ENCODE measurements at regions not wholly inside any gene's neighbourhood (a gene's known extent, or its start where the extent isn't known, plus 50 kb on each side); places are given as distances from the start of the nearest gene placed in this dataset.
A peak's percentile ranks its signal among the peaks of the same experiment; 100 is the strongest.

GRCh38 chr15:70449311-70450141, 313.8 kb downstream of the UACA start:
- no peak overlapping the region for H3K4me3 ChIP-seq (ENCODE audit: extremely low read depth in 1 of 4, insufficient read depth in 2 of 4, low read depth in 3 of 4, low read length in 4 of 4)
- no peak overlapping the region for H3K4ac ChIP-seq (replicated peaks; ENCODE audit: insufficient read length, low read depth, low read length)
- H3K56ac ChIP-seq (replicated peaks; ENCODE audit: insufficient read length, low read depth, low read length) = no peak overlapping the region
- ChIA-PET CTCF (ENCODE audit: partially characterized antibody) (no interaction called here), POLR2A (ENCODE audit: partially characterized antibody) (no interaction called here)
- H4K91ac ChIP-seq (replicated peaks; ENCODE audit: insufficient read length, low read length) = no peak overlapping the region
- no peaks in the 10 kb centered on the region for H3K79me2 ChIP-seq (ENCODE audit: control insufficient read depth in 1 of 2, insufficient read depth in 2 of 2, low read length in 2 of 2)
- no peak overlapping the region for H2BK5ac ChIP-seq (ENCODE audit: low read depth, low read length)
- H3K14ac ChIP-seq (ENCODE audit: insufficient read length) = no peak overlapping the region
- no peak overlapping the region for H3K18ac ChIP-seq (ENCODE audit: extremely low read depth, low read length)
- H2BK15ac ChIP-seq (ENCODE audit: low read length) = no peak overlapping the region
- no peak overlapping the region for H4K5ac ChIP-seq (ENCODE audit: insufficient read length, low read depth, low read length)
- 0 out of 2 replicates have a peak overlapping the region, but pooled peaks have one; percentile 33 for H2AK5ac ChIP-seq (ENCODE audit: low read depth, low read length)
- no peak for FAIRE-seq
- H3K36me3 ChIP-seq (ENCODE audit: control insufficient read depth in 2 of 4, insufficient read depth in 4 of 4, low read length in 3 of 4) = no peaks in the 10 kb centered on the region
- peaks cover 12% of the 10 kb centered on the region; the same call in 1 of the 2 replicates for H3K23me2 ChIP-seq (ENCODE audit: low read depth, low read length)
- no peak overlapping the region for H2BK120ac ChIP-seq (replicated peaks; ENCODE audit: low read depth, low read length)
- TF ChIP-seq RBBP5 (IDR thresholded peaks at IDR 0.05; ENCODE audit: borderline replicate concordance, low read depth, low read length) (no peak), HDAC2 (IDR thresholded peaks at IDR 0.05; ENCODE audit: borderline replicate concordance in 1 of 2, low read depth in 2 of 2, low read length in 2 of 2) (no peak), POLR2A (IDR thresholded peaks at IDR 0.05; ENCODE audit: control extremely low read depth in 1 of 2, low read depth in 2 of 2, low read length in 2 of 2) (no peak), KDM1A (IDR thresholded peaks at IDR 0.05; ENCODE audit: borderline replicate concordance, low read length) (no peak), SRF (IDR thresholded peaks at IDR 0.05; ENCODE audit: low read depth, low read length) (no peak), GABPA (IDR thresholded peaks at IDR 0.05; ENCODE audit: borderline replicate concordance, insufficient read depth, low read length) (no peak), SUZ12 (IDR thresholded peaks at IDR 0.05; ENCODE audit: low read length) (no peak)
- no peak overlapping the region for H3K27ac ChIP-seq (ENCODE audit: low read depth, low read length)
- no peak overlapping the region for H3K4me2 ChIP-seq (ENCODE audit: insufficient read depth in 1 of 2, low read depth in 2 of 2, low read length in 2 of 2)
- peaks cover 6 to 16% (median 11%) of the 10 kb centered on the region in 4 experiments for H3K4me1 ChIP-seq (replicated peaks in 1 of 4; ENCODE audit: control insufficient read depth in 3 of 4, insufficient read depth in 4 of 4, low read length in 3 of 4)
- H3K23ac ChIP-seq (ENCODE audit: insufficient read length) = no peak overlapping the region
- H3K79me1 ChIP-seq (ENCODE audit: low read depth, low read length) = no peaks in the 10 kb centered on the region
- WGBS, 2 experiments (ENCODE audit: extremely low coverage in 1 of 2, insufficient coverage in 1 of 2, insufficient read length in 1 of 2, insufficient replicate concordance in 2 of 2, low coverage in 1 of 2, low lambda C conversion rate in 2 of 2, missing lambda C conversion rate in 1 of 2) = 100% methylated on average over 1 of the region's 1 CpG
- H2AFZ ChIP-seq (ENCODE audit: low read length) = no peak overlapping the region
- H3K27me3 ChIP-seq (replicated peaks in 1 of 4; ENCODE audit: control insufficient read depth in 3 of 4, extremely low read depth in 1 of 4, insufficient read depth in 3 of 4, low read length in 3 of 4) = peaks cover 0 to 5% (median 0%) of the 10 kb centered on the region in 4 experiments; a peak in 4 of 7 replicates
- H2BK12ac ChIP-seq (ENCODE audit: low read depth, low read length) = no peak overlapping the region; the same call in 1 of the 2 replicates
- no peak for DNase-seq (ENCODE audit: low read depth in 1 of 2, low spot score in 2 of 2)
- no peak overlapping the region for H4K8ac ChIP-seq (ENCODE audit: extremely low read depth, insufficient read depth, low read length)
- no peak overlapping the region for H3K9ac ChIP-seq (replicated peaks in 1 of 4; ENCODE audit: extremely low read depth in 1 of 4, low read depth in 3 of 4, low read length in 3 of 4)
- H4K20me1 ChIP-seq (replicated peaks in 1 of 2; ENCODE audit: control insufficient read depth in 1 of 2, insufficient read depth in 2 of 2, low read length in 2 of 2) = no peaks in the 10 kb centered on the region
- no peak overlapping the region for H2BK20ac ChIP-seq (ENCODE audit: low read length)
- no peaks in the 10 kb centered on the region for H3K9me3 ChIP-seq (ENCODE audit: insufficient read depth in 2 of 2, low read depth in 1 of 2, low read length in 1 of 2)

Data from H1 (cell line).